HCT116 (cell line): ENCODE measurements at regions not wholly inside any gene's neighbourhood (a gene's known extent, or its start where the extent isn't known, plus 50 kb on each side); places are given as distances from the start of the nearest gene placed in this dataset.
"Not testable (repeated sequence)": the region's sequence is repeated elsewhere in the genome, so short reads cannot be mapped to it uniquely, and the experiment has no call there.

Experiments used
- ATAC-seq: fragments of 200-7000 bp; cut with Tn5 transposase; 2 replicates; pipeline ENCODE4 v1.9.1; 2020; ENCODE audit warnings: mild to moderate bottlenecking, moderate library complexity
- BruUV-seq: library from RNA; stranded (reverse); fragments of 400-500 nt; replicated peaks from 2 replicates; lab custom pipeline; 2021; lab: Mats Ljungman, UMichigan
- CTCF ChIA-PET: fragments of 300-600 bp; sonication (Branson Sonifier 250); formaldehyde crosslinking; loops from one replicate; lab custom pipeline; 2021; ENCODE audit warnings: antibody characterized with exemption; lab: Charles Lee
- POLR2A ChIA-PET: fragments of 300-600, 350-600 bp; sonication (Branson Sonifier 250); formaldehyde crosslinking; loops from one replicate; lab custom pipeline; 2021; ENCODE audit warnings: antibody characterized with exemption; lab: Charles Lee
- RAD21 ChIA-PET, 2 experiments: fragments of 300-600 bp; sonication (Branson Sonifier 250); formaldehyde crosslinking; loops; one replicate each; lab custom pipeline; 2023; ENCODE audit warnings: low total read pairs in 2 of 2; ENCODE audit not compliant: uncharacterized antibody in 2 of 2, unreplicated experiment in 2 of 2, low non-redundant PET in 1 of 2; lab: Charles Lee
- DNase-seq: peaks from one replicate; pipeline ENCODE4 v3.0.0-alpha.2; 2010; ENCODE audit warnings: low read depth, low spot score
- H2AFZ ChIP-seq: fragments of 200-600 bp; shearing (Covaris generic), sonication (generic); 2 replicates; pipeline ENCODE4 v1.6.1; 2017; ENCODE audit warnings: low read depth, mixed run types, mixed read lengths, antibody characterized with exemption, low read length; ENCODE audit not compliant: poor library complexity, severe bottlenecking
- H3K27ac ChIP-seq: 2 replicates; pipeline ENCODE4 v1.5.1; 2012; ENCODE audit warnings: low read depth, low read length
- H3K27me3 ChIP-seq: fragments of 200-600 bp; sonication (generic); 2 replicates; pipeline ENCODE4 v1.6.1; 2016; ENCODE audit warnings: mixed run types, low read length, mixed read lengths; ENCODE audit not compliant: insufficient read depth
- H3K36me3 ChIP-seq, 2 experiments: fragments of 200-500 bp in 1 of 2; fragments of 200-600 bp in 1 of 2; sonication (Bioruptor generic) in 1 of 2; sonication (generic) in 1 of 2; 2 replicates each; pipeline versions ENCODE4 v1.5.1 to v1.6.1; 2014 to 2016; ENCODE audit warnings: low read length in 2 of 2, inconsistent platforms in 1 of 2, mixed read lengths in 1 of 2, mixed run types in 1 of 2; ENCODE audit not compliant: insufficient read depth in 2 of 2, control insufficient read depth in 1 of 2
- H3K4me1 ChIP-seq, 2 experiments: fragments of 200-600 bp in 1 of 2; sonication (generic) in 1 of 2; 2 replicates each; pipeline versions ENCODE4 v1.5.1 to v1.6.1; 2012 to 2017; ENCODE audit warnings: low read length in 2 of 2, inconsistent platforms in 1 of 2, mild to moderate bottlenecking in 1 of 2, mixed read lengths in 1 of 2, mixed run types in 1 of 2, moderate library complexity in 1 of 2; ENCODE audit not compliant: insufficient read depth in 2 of 2, control insufficient read depth in 1 of 2
- H3K4me2 ChIP-seq: fragments of 200-600 bp; sonication (generic); 2 replicates; pipeline ENCODE4 v1.6.1; 2017; ENCODE audit warnings: mixed run types, low read length, mixed read lengths
- H3K4me3 ChIP-seq, 2 experiments: fragments of 200-600 bp in 1 of 2; sonication (generic) in 1 of 2; replicated peaks in 1 of 2; 2 replicates each; pipeline ENCODE4 v1.5.1; 2011 to 2016; ENCODE audit warnings: low read length in 2 of 2, control low read depth in 1 of 2, low read depth in 1 of 2, mild to moderate bottlenecking in 1 of 2, mixed read lengths in 1 of 2, mixed run types in 1 of 2
- H3K79me2 ChIP-seq: fragments of 200-600 bp; sonication (generic); 2 replicates; pipeline ENCODE4 v1.6.1; 2017; ENCODE audit warnings: mild to moderate bottlenecking, mixed run types, low read length, moderate library complexity, mixed read lengths; ENCODE audit not compliant: insufficient read depth
- H3K9ac ChIP-seq: fragments of 200-600 bp; sonication (generic); 2 replicates; pipeline ENCODE4 v1.6.1; 2016; ENCODE audit warnings: low read length, mixed read lengths
- H3K9me2 ChIP-seq: fragments of 200-600 bp; sonication (generic), shearing (Covaris generic); 2 replicates; pipeline ENCODE4 v1.6.1; 2017; ENCODE audit warnings: mixed run types, mild to moderate bottlenecking, moderate library complexity; ENCODE audit not compliant: insufficient read depth
- H3K9me3 ChIP-seq, 2 experiments: fragments of 200-500 bp in 1 of 2; fragments of 200-600 bp in 1 of 2; sonication (Bioruptor generic) in 1 of 2; sonication (generic) in 1 of 2; 2 replicates each; pipeline ENCODE4 v1.6.1; 2014 to 2017; ENCODE audit warnings: low read length in 2 of 2, mixed read lengths in 2 of 2, inconsistent platforms in 1 of 2, low read depth in 1 of 2, mild to moderate bottlenecking in 1 of 2, mixed run types in 1 of 2, moderate library complexity in 1 of 2; ENCODE audit not compliant: control insufficient read depth in 1 of 2, insufficient read depth in 1 of 2
- H4K20me1 ChIP-seq: fragments of 200-600 bp; sonication (generic), shearing (Covaris generic); 2 replicates; pipeline ENCODE4 v1.6.1; 2017; ENCODE audit warnings: mixed run types, mild to moderate bottlenecking, moderate library complexity; ENCODE audit not compliant: insufficient read depth
- CEBPB ChIP-seq: IDR thresholded peaks from 2 replicates; pipeline ENCODE4 v1.6.1; 2012; ENCODE audit warnings: low read depth
- EGR1 ChIP-seq: IDR thresholded peaks from 2 replicates; pipeline ENCODE4 v1.6.1; 2012; ENCODE audit warnings: low read depth
- ELF1 ChIP-seq: IDR thresholded peaks from 2 replicates; pipeline ENCODE4 v1.6.1; 2012; ENCODE audit warnings: low read depth, borderline replicate concordance
- EZH2phosphoT487 ChIP-seq: fragments of 200-600 bp; IDR thresholded peaks from 2 replicates; pipeline ENCODE4 v1.6.1; 2018; ENCODE audit warnings: antibody characterized with exemption, borderline replicate concordance
- POLR2AphosphoS5 ChIP-seq: IDR thresholded peaks from 2 replicates; pipeline ENCODE4 v1.6.1; 2011; ENCODE audit warnings: mild to moderate bottlenecking, low read depth, low read length, moderate library complexity
- RAD21 ChIP-seq: IDR thresholded peaks from 2 replicates; pipeline ENCODE4 v1.6.1; 2012; ENCODE audit warnings: low read depth, mild to moderate bottlenecking
- SIN3A ChIP-seq: IDR thresholded peaks from 2 replicates; pipeline ENCODE4 v1.6.1; 2012; ENCODE audit warnings: low read depth
- TCF7L2 ChIP-seq: IDR thresholded peaks from 2 replicates; pipeline ENCODE4 v1.7.0; 2011; ENCODE audit warnings: borderline replicate concordance, inconsistent platforms; ENCODE audit not compliant: insufficient read depth, insufficient read length; ENCODE audit errors: extremely low read depth
- YY1 ChIP-seq: IDR thresholded peaks from 2 replicates; pipeline ENCODE4 v1.6.1; 2011; ENCODE audit warnings: low read length, low read depth, moderate library complexity, mild to moderate bottlenecking; ENCODE audit not compliant: insufficient replicate concordance; ENCODE audit errors: extremely low read depth
- ZBTB33 ChIP-seq: IDR thresholded peaks from 2 replicates; pipeline ENCODE4 v1.6.1; 2011; ENCODE audit warnings: mild to moderate bottlenecking, low read length, moderate library complexity; ENCODE audit not compliant: insufficient replicate concordance; ENCODE audit errors: extremely low read depth
- intact Hi-C: fragments of 100-400 bp; cut with micrococcal nuclease; formaldehyde crosslinking; loops from 2 replicates; pipeline ENCODE4 v1.10.0; 2022

GRCh38 chr16:34802848-34803599, 1343.6 kb downstream of the TP53TG3F start (continued):
- TF ChIP-seq SIN3A: no peak
- no peak for TF ChIP-seq ELF1
- TF ChIP-seq EGR1: no peak
- no peak for TF ChIP-seq CEBPB
- TF ChIP-seq EZH2phosphoT487: no peak
- no peak for TF ChIP-seq TCF7L2
- TF ChIP-seq ZBTB33: no peak
- TF ChIP-seq YY1: no peak
- TF ChIP-seq POLR2AphosphoS5: no peak

- Histone ChIP-seq H3K9me3 (peaks cover 0 to 4% of the 10 kb centered on the region in 2 experiments; a peak in 2 of 4 replicates), H3K27me3 (no peaks in the 10 kb centered on the region), H3K9me2 (no peaks in the 10 kb centered on the region), H3K4me2 (no peak overlapping the region), H3K4me1 (no peaks in the 10 kb centered on the region), H3K9ac (no peak overlapping the region), H3K27ac (no peak overlapping the region), H4K20me1 (no peaks in the 10 kb centered on the region), H3K36me3 (no peaks in the 10 kb centered on the region), H3K79me2 (no peaks in the 10 kb centered on the region), H3K4me3 (no peak overlapping the region), H2AFZ (no peak overlapping the region)
- intact Hi-C loops: no loop called here
- ATAC-seq: no peak
- BruUV-seq: no TSS peak
- no peak for DNase-seq
- ChIA-PET CTCF (no interaction called here), POLR2A (no interaction called here), RAD21 (no interaction called here)
- TF ChIP-seq EZH2phosphoT487 (no peak), RAD21 (no peak)
Observed at GRCh38 chr16:34803683-34804416, 1344.4 kb downstream of the TP53TG3F start.

- ATAC-seq, DNase-seq, intact Hi-C loops, BruUV-seq, H3K36me3 ChIP-seq, H3K9ac ChIP-seq, RAD21 ChIA-PET, H3K4me3 ChIP-seq, H3K4me1 ChIP-seq, H3K27me3 ChIP-seq, H3K79me2 ChIP-seq, H3K27ac ChIP-seq, H3K9me2 ChIP-seq, POLR2A ChIA-PET, H3K4me2 ChIP-seq, H4K20me1 ChIP-seq, H2AFZ ChIP-seq, CTCF ChIA-PET, H3K9me3 ChIP-seq: not testable (repeated sequence)
Observed at GRCh38 chr16:34806992-34807644, 1347.7 kb downstream of the TP53TG3F start.
